HCT116 (cell line): ENCODE measurements at regions not wholly inside any gene's neighbourhood (a gene's known extent, or its start where the extent isn't known, plus 50 kb on each side); places are given as distances from the start of the nearest gene placed in this dataset.

ENCODE experiments used
- ATAC-seq: fragments of 200-7000 bp; cut with Tn5 transposase; 2 replicates; pipeline ENCODE4 v1.9.1; 2020; ENCODE audit warnings: mild to moderate bottlenecking, moderate library complexity
- BruUV-seq: library from RNA; stranded (reverse); fragments of 400-500 nt; replicated peaks from 2 replicates; lab custom pipeline; 2021; lab: Mats Ljungman, UMichigan
- CTCF ChIA-PET: fragments of 300-600 bp; sonication (Branson Sonifier 250); formaldehyde crosslinking; loops from one replicate; lab custom pipeline; 2021; ENCODE audit warnings: antibody characterized with exemption; lab: Charles Lee
- POLR2A ChIA-PET: fragments of 300-600, 350-600 bp; sonication (Branson Sonifier 250); formaldehyde crosslinking; loops from one replicate; lab custom pipeline; 2021; ENCODE audit warnings: antibody characterized with exemption; lab: Charles Lee
- RAD21 ChIA-PET, 2 experiments: fragments of 300-600 bp; sonication (Branson Sonifier 250); formaldehyde crosslinking; loops; one replicate each; lab custom pipeline; 2023; ENCODE audit warnings: low total read pairs in 2 of 2; ENCODE audit not compliant: uncharacterized antibody in 2 of 2, unreplicated experiment in 2 of 2, low non-redundant PET in 1 of 2; lab: Charles Lee
- DNase-seq: peaks from one replicate; pipeline ENCODE4 v3.0.0-alpha.2; 2010; ENCODE audit warnings: low read depth, low spot score
- H2AFZ ChIP-seq: fragments of 200-600 bp; shearing (Covaris generic), sonication (generic); 2 replicates; pipeline ENCODE4 v1.6.1; 2017; ENCODE audit warnings: low read depth, mixed run types, mixed read lengths, antibody characterized with exemption, low read length; ENCODE audit not compliant: poor library complexity, severe bottlenecking
- H3K27ac ChIP-seq: 2 replicates; pipeline ENCODE4 v1.5.1; 2012; ENCODE audit warnings: low read depth, low read length
- H3K27me3 ChIP-seq: fragments of 200-600 bp; sonication (generic); 2 replicates; pipeline ENCODE4 v1.6.1; 2016; ENCODE audit warnings: mixed run types, low read length, mixed read lengths; ENCODE audit not compliant: insufficient read depth
- H3K36me3 ChIP-seq, 2 experiments: fragments of 200-500 bp in 1 of 2; fragments of 200-600 bp in 1 of 2; sonication (Bioruptor generic) in 1 of 2; sonication (generic) in 1 of 2; 2 replicates each; pipeline versions ENCODE4 v1.5.1 to v1.6.1; 2014 to 2016; ENCODE audit warnings: low read length in 2 of 2, inconsistent platforms in 1 of 2, mixed read lengths in 1 of 2, mixed run types in 1 of 2; ENCODE audit not compliant: insufficient read depth in 2 of 2, control insufficient read depth in 1 of 2
- H3K4me1 ChIP-seq, 2 experiments: fragments of 200-600 bp in 1 of 2; sonication (generic) in 1 of 2; 2 replicates each; pipeline versions ENCODE4 v1.5.1 to v1.6.1; 2012 to 2017; ENCODE audit warnings: low read length in 2 of 2, inconsistent platforms in 1 of 2, mild to moderate bottlenecking in 1 of 2, mixed read lengths in 1 of 2, mixed run types in 1 of 2, moderate library complexity in 1 of 2; ENCODE audit not compliant: insufficient read depth in 2 of 2, control insufficient read depth in 1 of 2
- H3K4me2 ChIP-seq: fragments of 200-600 bp; sonication (generic); 2 replicates; pipeline ENCODE4 v1.6.1; 2017; ENCODE audit warnings: mixed run types, low read length, mixed read lengths
- H3K4me3 ChIP-seq, 2 experiments: fragments of 200-600 bp in 1 of 2; sonication (generic) in 1 of 2; replicated peaks in 1 of 2; 2 replicates each; pipeline ENCODE4 v1.5.1; 2011 to 2016; ENCODE audit warnings: low read length in 2 of 2, control low read depth in 1 of 2, low read depth in 1 of 2, mild to moderate bottlenecking in 1 of 2, mixed read lengths in 1 of 2, mixed run types in 1 of 2
- H3K79me2 ChIP-seq: fragments of 200-600 bp; sonication (generic); 2 replicates; pipeline ENCODE4 v1.6.1; 2017; ENCODE audit warnings: mild to moderate bottlenecking, mixed run types, low read length, moderate library complexity, mixed read lengths; ENCODE audit not compliant: insufficient read depth
- H3K9ac ChIP-seq: fragments of 200-600 bp; sonication (generic); 2 replicates; pipeline ENCODE4 v1.6.1; 2016; ENCODE audit warnings: low read length, mixed read lengths
- H3K9me2 ChIP-seq: fragments of 200-600 bp; sonication (generic), shearing (Covaris generic); 2 replicates; pipeline ENCODE4 v1.6.1; 2017; ENCODE audit warnings: mixed run types, mild to moderate bottlenecking, moderate library complexity; ENCODE audit not compliant: insufficient read depth
- H3K9me3 ChIP-seq, 2 experiments: fragments of 200-500 bp in 1 of 2; fragments of 200-600 bp in 1 of 2; sonication (Bioruptor generic) in 1 of 2; sonication (generic) in 1 of 2; 2 replicates each; pipeline ENCODE4 v1.6.1; 2014 to 2017; ENCODE audit warnings: low read length in 2 of 2, mixed read lengths in 2 of 2, inconsistent platforms in 1 of 2, low read depth in 1 of 2, mild to moderate bottlenecking in 1 of 2, mixed run types in 1 of 2, moderate library complexity in 1 of 2; ENCODE audit not compliant: control insufficient read depth in 1 of 2, insufficient read depth in 1 of 2
- H4K20me1 ChIP-seq: fragments of 200-600 bp; sonication (generic), shearing (Covaris generic); 2 replicates; pipeline ENCODE4 v1.6.1; 2017; ENCODE audit warnings: mixed run types, mild to moderate bottlenecking, moderate library complexity; ENCODE audit not compliant: insufficient read depth
- ATF3 ChIP-seq: IDR thresholded peaks from 2 replicates; pipeline ENCODE4 v1.6.1; 2012
- CBX3 ChIP-seq: IDR thresholded peaks from 2 replicates; pipeline ENCODE4 v1.6.1; 2012; ENCODE audit warnings: low read depth
- CEBPB ChIP-seq: IDR thresholded peaks from 2 replicates; pipeline ENCODE4 v1.6.1; 2012; ENCODE audit warnings: low read depth
- ELF1 ChIP-seq: IDR thresholded peaks from 2 replicates; pipeline ENCODE4 v1.6.1; 2012; ENCODE audit warnings: low read depth, borderline replicate concordance
- EZH2 ChIP-seq: fragments of 200-600 bp; sonication (generic); IDR thresholded peaks from 2 replicates; pipeline ENCODE4 v1.6.1; 2017; ENCODE audit warnings: antibody characterized with exemption, mixed run types
- FOSL1 ChIP-seq: IDR thresholded peaks from 2 replicates; pipeline ENCODE4 v1.6.1; 2012; ENCODE audit warnings: low read depth
- JUND ChIP-seq: IDR thresholded peaks from 2 replicates; pipeline ENCODE4 v1.6.1; 2012
- POLR2A ChIP-seq: IDR thresholded peaks from 2 replicates; pipeline ENCODE4 v1.7.0; 2011; ENCODE audit warnings: borderline replicate concordance; ENCODE audit not compliant: insufficient read depth, insufficient read length; ENCODE audit errors: extremely low read depth
- RAD21 ChIP-seq: IDR thresholded peaks from 2 replicates; pipeline ENCODE4 v1.6.1; 2012; ENCODE audit warnings: low read depth, mild to moderate bottlenecking
- SIN3A ChIP-seq: IDR thresholded peaks from 2 replicates; pipeline ENCODE4 v1.6.1; 2012; ENCODE audit warnings: low read depth
- SP1 ChIP-seq: IDR thresholded peaks from 2 replicates; pipeline ENCODE4 v1.6.1; 2012; ENCODE audit warnings: low read depth
- SRF ChIP-seq: IDR thresholded peaks from 2 replicates; pipeline ENCODE4 v1.6.1; 2012; ENCODE audit warnings: low read depth
- YY1 ChIP-seq: IDR thresholded peaks from 2 replicates; pipeline ENCODE4 v1.6.1; 2011; ENCODE audit warnings: low read length, low read depth, moderate library complexity, mild to moderate bottlenecking; ENCODE audit not compliant: insufficient replicate concordance; ENCODE audit errors: extremely low read depth
- ZBTB33 ChIP-seq: IDR thresholded peaks from 2 replicates; pipeline ENCODE4 v1.6.1; 2011; ENCODE audit warnings: mild to moderate bottlenecking, low read length, moderate library complexity; ENCODE audit not compliant: insufficient replicate concordance; ENCODE audit errors: extremely low read depth
- ZNF274 ChIP-seq: fragments of 200-500 bp; sonication (Bioruptor generic); IDR thresholded peaks from 2 replicates; pipeline ENCODE4 v1.6.1; 2014; ENCODE audit warnings: mild to moderate bottlenecking, low read depth, low read length, inconsistent platforms
- intact Hi-C: fragments of 100-400 bp; cut with micrococcal nuclease; formaldehyde crosslinking; loops from 2 replicates; pipeline ENCODE4 v1.10.0; 2022
- TF ChIP-seq, protein P1 (sequence below): IDR thresholded peaks from 2 replicates; pipeline ENCODE4 v1.6.1; 2012; ENCODE audit warnings: low read depth
- TF ChIP-seq, protein P2 (sequence below): IDR thresholded peaks from 2 replicates; pipeline ENCODE4 v1.6.1; 2012

DNA sequence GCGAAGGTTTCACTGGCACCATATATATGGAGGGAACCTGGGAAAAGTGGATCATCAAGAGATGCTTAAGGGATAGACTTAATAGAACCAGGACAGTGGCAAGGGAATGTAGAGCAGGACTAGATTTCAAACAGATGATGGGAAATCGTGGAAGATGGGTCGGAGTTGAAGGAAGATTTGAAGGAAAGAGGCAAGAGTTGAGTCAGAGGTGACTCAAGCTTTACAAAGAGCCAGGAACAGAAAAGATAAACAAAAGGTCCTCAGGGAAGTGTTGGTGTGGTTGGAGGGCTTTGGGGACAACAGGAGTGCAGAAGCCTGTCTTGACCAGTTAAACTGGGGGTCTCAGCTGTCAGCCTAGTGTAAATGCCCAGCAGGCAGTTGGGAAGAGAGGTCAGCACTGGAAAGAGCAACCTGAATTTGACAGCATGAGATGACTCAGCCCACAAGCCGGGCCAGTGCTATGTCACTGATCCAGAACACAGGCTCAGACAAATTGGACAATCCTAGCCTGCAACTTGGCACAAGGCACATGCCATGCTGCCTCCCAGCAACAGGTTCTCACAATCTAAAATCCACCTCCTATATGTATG is 230.5 kb downstream of the IDS start:
- DNase-seq (no peak), ATAC-seq (no peak)
- POLR2A ChIA-PET = no interaction called here
- H3K27me3 ChIP-seq = no peaks in the 10 kb centered on the region
- no peak overlapping the region for H3K9ac ChIP-seq
- BruUV-seq = no TSS peak
- no peak overlapping the region for H3K27ac ChIP-seq
- no peak overlapping the region for H2AFZ ChIP-seq
- H3K4me2 ChIP-seq = no peak overlapping the region
- no peaks in the 10 kb centered on the region for H3K9me3 ChIP-seq
- RAD21 ChIA-PET = no interaction called here
- TF ChIP-seq EZH2 (no peak), CEBPB (no peak), SIN3A (no peak), SRF (no peak), RAD21 (no peak), SP1 (no peak), JUND (no peak), ZNF274 (no peak), ELF1 (no peak), YY1 (no peak), ATF3 (no peak), POLR2A (no peak), FOSL1 (no peak), ZBTB33 (no peak), CBX3 (no peak)
- TF ChIP-seq, protein P1, sequence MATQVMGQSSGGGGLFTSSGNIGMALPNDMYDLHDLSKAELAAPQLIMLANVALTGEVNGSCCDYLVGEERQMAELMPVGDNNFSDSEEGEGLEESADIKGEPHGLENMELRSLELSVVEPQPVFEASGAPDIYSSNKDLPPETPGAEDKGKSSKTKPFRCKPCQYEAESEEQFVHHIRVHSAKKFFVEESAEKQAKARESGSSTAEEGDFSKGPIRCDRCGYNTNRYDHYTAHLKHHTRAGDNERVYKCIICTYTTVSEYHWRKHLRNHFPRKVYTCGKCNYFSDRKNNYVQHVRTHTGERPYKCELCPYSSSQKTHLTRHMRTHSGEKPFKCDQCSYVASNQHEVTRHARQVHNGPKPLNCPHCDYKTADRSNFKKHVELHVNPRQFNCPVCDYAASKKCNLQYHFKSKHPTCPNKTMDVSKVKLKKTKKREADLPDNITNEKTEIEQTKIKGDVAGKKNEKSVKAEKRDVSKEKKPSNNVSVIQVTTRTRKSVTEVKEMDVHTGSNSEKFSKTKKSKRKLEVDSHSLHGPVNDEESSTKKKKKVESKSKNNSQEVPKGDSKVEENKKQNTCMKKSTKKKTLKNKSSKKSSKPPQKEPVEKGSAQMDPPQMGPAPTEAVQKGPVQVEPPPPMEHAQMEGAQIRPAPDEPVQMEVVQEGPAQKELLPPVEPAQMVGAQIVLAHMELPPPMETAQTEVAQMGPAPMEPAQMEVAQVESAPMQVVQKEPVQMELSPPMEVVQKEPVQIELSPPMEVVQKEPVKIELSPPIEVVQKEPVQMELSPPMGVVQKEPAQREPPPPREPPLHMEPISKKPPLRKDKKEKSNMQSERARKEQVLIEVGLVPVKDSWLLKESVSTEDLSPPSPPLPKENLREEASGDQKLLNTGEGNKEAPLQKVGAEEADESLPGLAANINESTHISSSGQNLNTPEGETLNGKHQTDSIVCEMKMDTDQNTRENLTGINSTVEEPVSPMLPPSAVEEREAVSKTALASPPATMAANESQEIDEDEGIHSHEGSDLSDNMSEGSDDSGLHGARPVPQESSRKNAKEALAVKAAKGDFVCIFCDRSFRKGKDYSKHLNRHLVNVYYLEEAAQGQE = no peak
- TF ChIP-seq, protein P2, sequence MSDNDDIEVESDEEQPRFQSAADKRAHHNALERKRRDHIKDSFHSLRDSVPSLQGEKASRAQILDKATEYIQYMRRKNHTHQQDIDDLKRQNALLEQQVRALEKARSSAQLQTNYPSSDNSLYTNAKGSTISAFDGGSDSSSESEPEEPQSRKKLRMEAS = no peak
- TF ChIP-seq, all 23 proteins: peak for 0
- no peaks in the 10 kb centered on the region for H3K79me2 ChIP-seq
- H3K4me1 ChIP-seq = no peaks in the 10 kb centered on the region
- CTCF ChIA-PET = no interaction called here
- no peak overlapping the region for H3K4me3 ChIP-seq
- no peaks in the 10 kb centered on the region for H3K36me3 ChIP-seq
- no peaks in the 10 kb centered on the region for H3K9me2 ChIP-seq
- no peaks in the 10 kb centered on the region for H4K20me1 ChIP-seq
- intact Hi-C loops = no loop called here
